ENCODE measurements at regions not wholly inside any gene's neighbourhood (a gene's known extent, or its start where the extent isn't known, plus 50 kb on each side); places are given as distances from the start of the nearest gene placed in this dataset.

DNA sequence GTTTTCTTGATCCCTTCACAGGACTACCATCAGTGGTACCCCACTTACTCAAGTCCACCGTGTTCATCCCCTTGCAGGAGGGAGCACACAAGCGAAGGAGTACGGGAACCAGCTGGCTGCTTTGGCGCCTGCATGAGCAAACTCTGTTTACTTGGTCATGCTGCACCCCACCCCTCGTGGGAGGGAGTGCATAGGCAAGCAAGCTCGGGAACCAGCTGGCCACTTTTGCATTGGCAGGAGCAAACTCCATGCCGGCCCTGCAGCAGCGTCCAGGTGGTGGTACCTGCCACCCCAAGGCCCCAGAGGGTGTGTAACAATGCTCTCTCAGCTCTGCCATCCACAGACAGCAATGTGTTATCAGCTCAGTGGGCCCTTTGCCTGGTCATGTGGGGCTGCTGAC lies 737.8 kb downstream of the FAM181B start:
- DNase-seq (ENCODE audit: low read depth in 2 of 3, low spot score in 2 of 3), result no peak

DNA sequence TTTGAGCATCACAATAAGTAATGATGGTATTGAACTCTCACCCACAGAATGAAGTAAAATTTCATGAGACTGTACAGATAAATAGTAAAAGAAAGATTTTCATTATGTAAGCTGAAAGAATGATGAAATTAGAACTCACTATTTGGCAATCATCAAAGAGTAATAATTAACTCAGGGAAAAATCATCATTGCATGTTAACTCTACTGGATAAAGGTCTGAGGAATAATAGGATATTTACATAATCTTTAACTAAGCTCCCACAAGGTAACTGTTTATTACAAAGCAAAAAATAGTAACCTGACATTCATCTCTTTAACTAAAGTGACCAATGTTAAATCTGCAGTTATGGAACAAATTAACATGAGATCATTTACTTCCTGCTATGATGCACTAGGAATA lies 739.9 kb downstream of the FAM181B start:
- DNase-seq (ENCODE audit: low read depth in 2 of 3, low spot score in 2 of 3), result no peak

DNA sequence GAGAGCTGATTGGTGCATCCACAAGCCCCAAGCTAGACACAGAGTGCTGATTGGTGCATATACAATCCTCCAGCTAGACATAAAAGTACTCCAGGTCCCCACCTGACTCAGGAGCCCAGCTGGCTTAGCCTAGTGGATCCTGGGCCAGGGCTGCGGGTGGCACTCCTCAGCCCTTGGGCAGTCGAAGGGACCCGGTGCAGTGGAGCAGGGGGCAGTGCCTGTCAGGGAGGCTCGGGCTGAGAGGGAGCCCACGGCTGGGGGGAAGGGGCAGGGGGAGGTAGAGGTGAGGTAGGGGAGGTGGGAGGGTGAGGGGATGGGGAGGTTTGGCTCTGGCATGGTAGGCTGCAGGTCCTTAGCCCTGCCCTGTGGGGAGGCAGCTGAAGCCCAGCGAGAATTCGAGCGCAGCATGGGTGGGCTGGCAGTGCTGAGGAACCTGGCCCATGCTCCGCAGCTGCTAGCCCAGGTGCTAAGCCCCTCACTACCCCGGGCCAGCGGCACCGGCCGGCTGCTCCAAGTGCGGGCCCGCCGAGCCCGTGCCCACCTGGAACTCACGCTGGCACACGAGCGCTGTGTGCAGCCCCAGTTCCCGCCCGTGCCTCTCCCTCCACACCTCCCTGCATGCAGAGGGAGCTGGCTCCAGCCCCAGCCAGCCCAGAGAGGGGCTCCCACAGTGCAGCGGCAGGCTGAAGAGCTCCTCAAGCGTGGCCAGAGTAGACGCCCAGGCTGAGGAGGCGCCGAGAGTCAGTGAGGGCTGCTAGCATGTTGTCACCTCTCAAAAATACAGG lies 742.8 kb downstream of the FAM181B start:
- no peak for DNase-seq (ENCODE audit: low read depth in 2 of 3, low spot score in 2 of 3)

DNA sequence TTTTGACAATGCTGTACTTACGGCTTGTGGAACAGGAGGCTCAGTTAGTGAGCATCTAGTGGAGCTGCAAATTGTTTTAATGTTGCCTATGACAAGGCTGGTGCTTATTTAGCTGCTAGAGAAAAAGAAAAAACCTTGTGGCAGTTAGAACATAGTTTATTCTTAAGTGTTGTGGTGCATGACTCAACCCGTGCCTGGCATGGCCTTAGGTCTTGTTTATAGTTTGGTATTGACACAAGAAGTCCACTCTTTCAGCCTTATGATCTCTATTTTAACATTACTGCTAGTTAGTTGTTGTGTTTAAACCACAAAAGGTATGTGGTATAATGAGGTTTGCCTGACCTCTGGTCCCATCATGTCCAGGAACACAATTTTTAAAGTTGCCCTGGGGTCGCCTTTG lies 744.6 kb downstream of the FAM181B start:
- no peak for DNase-seq (ENCODE audit: low read depth in 2 of 3, low spot score in 2 of 3)

DNA sequence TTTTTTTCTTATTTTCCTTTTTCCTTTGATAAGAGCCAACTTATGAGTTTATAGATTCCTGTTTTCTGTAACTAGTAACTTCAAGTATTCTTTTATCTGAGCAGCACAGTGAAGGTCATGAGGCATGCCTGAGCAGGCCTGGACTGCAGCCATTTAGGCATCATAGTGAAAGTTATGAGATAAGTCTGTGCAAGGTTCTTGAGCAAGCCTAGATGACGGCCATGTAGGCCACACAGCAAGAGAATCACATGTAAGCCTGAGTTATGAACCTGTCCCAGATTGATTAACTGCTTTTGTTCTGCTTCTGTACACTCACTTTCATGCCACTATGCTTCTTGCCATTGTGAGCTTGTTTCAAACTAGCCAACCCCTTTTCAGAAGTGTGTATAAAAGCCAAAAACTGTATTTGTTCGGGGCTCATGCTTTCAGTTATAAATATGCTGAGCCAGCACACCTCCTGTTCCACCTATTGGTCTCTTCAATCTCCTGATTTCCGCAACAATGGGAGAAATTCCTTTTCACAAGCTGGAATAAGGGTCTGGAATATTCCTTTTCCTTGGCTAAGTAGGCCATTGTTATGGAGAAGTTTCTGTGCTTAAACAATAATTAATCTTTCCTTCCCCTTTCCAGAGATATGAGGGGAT lies 745.7 kb downstream of the FAM181B start:
- no peak for DNase-seq (ENCODE audit: low read depth in 2 of 3, low spot score in 2 of 3)

DNA sequence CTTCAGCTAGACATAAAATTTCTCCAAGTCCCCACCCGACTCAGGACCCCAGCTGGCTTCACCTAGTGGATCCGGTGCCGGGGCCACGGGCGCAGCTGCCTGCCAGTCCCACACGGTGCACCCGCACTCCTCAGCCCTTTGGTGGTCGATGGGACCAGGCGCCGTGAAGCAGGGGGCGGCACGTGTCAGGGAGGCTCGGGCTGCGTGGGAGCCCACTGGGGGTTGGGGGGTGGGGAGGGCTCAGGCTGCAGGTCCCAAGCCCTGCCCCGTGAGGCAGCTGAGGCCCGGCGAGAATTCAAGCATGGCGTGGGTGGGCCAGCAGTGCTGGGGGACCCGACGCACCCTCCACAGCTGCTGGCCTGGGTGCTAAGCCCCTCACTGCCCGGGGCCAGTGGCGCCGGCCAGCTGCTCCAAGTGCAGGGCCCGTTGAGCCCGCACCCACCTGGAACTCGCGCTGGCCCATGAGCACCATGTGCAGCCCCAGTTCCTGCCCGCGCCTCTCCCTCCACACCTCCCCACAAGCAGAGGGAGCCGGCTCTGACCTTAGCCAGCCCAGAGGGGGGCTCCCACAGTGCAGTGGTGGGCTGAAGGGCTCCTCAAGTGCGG lies 747.0 kb downstream of the FAM181B start:
- no peak for DNase-seq (ENCODE audit: low read depth in 2 of 3, low spot score in 2 of 3)

DNA sequence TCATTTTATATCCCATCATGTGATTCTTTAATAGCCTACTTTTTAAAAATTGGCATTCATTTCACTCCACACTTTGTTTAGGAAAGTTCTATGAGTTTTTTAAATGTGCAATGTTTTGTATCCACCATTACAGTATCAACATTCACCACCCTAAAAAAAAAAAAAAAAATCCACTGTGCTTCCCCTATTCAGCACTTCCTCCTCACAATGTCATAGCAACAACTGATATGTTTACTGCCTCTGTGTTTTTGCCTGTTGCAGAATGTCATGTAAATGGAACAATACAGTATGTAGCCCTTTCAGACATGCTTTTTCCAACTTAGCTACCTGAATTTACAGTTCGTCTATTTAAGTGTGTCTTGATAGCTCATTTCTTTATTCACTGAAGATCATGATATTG lies 754.2 kb downstream of the FAM181B start:
- peak in 1 of 3 donors; percentile 48 for DNase-seq (ENCODE audit: low read depth in 2 of 3, low spot score in 2 of 3)

DNA sequence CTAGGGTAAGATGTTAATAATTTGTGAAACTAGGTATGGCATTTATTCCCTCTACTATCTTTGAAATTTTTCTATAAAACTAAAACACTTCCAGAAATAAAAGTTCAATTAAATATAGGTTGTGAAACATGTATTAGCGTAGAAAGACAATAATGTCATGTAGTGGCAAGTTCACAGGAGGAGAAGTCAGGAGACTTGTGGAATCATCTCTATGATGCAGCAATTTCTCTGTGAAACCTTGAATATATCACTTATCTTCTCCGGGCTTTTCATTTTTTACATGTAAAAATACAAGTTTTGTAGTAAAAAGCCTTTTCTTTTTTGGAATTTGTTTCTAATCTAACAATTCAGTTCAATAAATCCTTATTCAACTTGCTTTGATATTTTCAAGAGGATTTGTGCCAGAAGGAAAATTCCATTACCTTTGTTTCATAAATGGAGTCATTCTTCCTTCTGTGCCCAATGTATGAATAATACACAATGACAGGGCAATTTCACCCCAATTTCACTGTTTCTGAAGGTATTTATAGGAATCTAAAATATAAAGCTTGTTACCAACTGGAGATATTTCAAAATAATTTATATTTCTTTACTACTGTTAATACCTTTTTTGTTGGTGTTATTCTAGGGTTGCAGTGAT lies 758.3 kb downstream of the FAM181B start:
- DNase-seq (ENCODE audit: low read depth in 2 of 3, low spot score in 2 of 3), result no peak

DNA sequence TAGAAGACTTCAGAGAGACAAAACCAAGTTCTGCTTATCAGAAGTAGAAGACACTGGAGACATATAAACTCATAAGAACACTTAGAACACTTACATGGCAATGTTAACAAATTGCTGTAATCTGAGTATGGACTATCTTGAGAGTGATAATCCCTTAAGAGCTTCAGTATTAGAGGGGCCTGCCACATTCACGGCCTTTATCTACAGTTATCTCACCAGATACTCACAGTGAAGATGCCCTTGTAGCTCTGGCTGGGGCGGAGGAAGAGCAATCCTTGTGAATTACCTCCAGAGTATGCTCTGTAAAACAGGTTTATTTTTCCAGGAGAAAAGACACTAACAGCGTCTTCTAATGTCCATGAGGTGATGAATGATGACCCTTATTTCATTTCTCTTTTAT lies 762.8 kb downstream of the FAM181B start:
- no peak for DNase-seq (ENCODE audit: low read depth in 2 of 3, low spot score in 2 of 3)

DNA sequence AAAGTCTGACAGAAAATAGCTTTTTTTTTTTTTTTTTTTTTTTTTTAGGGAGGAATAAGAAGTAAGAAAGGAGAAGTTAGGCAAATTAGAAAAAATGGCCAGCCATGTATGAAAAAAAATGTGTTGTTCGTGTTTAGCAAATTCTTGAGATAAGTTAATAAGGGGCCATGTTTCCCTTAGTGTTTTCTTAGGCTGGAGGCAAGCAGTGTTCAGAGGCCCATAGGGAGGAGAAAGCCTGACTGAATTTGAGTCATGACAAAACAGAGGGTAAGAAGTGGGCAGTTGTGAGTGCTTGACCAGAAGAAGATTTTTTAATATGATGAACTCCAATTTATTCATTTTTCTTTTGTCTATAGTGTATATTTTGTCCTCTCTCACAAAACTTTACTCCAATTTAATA lies 766.4 kb downstream of the FAM181B start:
- DNase-seq (ENCODE audit: low read depth in 2 of 3, low spot score in 2 of 3), result peak in 1 of 3 donors; percentile 26

DNA sequence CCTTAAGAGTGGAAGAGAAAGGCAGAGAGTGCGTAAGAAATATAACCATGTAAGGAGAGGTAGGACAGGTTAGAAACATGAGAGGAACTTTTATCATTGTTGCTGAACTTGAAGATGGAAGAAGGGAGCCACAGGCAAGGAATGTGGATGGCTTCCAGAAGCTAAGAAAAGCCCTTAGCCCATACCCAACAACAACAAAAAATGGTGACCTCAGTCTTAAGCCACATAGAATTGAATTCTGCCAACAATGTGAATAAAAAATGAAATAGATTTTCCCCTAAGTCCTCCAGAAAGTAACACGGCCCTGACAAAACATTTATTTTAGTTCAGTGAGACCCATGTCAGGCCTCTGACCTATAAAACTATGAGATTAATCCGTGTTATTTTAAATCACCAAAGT lies 767.3 kb downstream of the FAM181B start:
- no peak for DNase-seq (ENCODE audit: low read depth in 2 of 3, low spot score in 2 of 3)

DNA sequence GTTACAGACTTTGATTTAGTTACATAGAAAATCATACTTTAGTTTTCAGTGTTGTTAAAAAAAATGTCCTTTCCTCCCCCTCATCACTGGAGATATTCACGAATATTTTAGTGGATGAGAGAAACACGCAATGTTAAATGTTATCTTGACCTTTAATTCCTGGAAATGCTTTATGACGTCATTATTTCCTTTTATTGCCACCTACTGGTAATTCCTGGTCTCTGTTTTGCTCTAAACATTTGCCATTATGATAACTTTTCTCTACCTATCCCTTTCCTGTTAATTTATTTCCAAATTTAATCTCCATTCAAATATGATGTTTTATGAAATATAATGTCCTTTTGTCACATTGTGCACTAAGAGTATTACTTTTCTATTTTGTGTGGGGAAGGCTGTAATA lies 770.6 kb downstream of the FAM181B start:
- DNase-seq (ENCODE audit: low read depth in 2 of 3, low spot score in 2 of 3), result no peak

DNA sequence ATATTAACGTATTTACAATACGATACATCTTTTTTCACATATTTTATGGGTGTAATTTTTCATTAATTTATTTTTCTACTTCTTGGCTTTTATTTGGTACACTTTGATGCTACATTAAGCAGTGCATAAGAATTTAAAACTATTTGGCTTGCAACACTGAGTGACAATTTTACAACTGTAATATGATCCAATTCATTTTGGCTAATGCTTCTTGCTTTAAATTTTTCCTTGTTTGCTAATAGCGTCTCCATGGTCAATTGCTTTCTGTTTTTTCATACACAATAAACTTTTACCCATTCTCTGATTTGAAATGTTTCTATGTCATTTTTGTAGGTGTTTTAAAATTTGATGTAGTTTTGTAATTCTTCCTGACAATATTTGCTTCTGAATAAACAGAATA lies 773.2 kb downstream of the FAM181B start:
- no peak for DNase-seq (ENCODE audit: low read depth in 2 of 3, low spot score in 2 of 3)

DNA sequence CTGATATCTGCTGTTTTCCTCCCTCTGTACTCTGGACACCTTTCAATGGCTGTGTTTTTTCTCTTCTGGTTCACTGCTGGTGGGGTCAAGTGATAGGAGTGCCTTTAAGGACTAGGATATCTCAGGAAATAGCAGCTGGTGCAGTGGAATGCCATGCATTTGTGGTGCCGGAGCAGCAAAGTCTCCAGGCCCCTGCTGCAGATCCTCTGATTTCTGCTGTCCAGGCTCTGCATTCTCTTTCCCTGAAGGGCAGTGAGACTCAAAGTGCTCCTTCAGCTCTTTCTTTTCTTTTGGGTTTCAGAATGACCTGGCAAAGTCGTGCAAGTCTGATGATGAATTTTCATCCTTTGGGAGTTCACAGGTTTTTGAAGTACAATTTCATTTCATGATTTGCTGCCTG lies 774.3 kb downstream of the FAM181B start:
- no peak for DNase-seq (ENCODE audit: low read depth in 2 of 3, low spot score in 2 of 3)

DNA sequence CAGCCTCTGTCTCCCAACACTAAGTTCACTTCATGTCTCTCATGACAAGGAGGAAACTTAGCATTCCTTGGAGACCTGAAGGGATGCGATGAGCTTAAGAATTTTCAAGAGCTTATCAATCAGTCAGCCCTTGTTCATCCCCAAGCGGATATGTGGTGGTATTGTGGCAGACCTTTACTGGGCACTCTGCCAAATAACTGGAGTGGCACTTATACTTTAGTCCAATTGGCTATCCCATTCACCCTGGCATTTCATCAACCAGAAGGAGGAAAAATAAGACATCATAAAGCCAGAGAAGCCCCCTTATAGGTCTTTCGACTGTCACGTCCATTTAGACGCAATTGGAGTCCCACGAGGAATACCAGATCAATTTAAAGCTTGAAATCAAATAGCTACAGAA lies 779.4 kb downstream of the FAM181B start:
- peak in 1 of 3 donors; percentile 13 for DNase-seq (ENCODE audit: low read depth in 2 of 3, low spot score in 2 of 3)

DNA sequence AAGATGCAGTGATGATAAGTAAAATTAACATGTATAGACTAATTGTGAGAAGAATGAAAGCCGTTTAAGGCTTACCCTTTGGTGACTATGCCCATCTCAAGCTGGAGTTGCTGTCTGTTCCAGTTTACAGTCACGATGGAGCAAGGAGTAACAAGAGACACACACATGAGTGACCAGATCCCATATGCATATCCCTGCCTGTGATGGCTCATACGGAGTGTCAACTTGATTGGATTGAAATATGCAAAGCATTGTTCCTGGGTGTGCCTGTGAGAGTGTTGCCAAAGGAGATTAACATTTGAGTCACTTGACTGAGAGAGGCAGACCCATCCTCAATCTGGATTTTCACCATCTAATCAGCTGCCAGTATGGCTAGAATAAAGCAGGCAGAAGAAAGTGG lies 786.8 kb downstream of the FAM181B start:
- no peak for DNase-seq (ENCODE audit: low read depth in 2 of 3, low spot score in 2 of 3)

DNA sequence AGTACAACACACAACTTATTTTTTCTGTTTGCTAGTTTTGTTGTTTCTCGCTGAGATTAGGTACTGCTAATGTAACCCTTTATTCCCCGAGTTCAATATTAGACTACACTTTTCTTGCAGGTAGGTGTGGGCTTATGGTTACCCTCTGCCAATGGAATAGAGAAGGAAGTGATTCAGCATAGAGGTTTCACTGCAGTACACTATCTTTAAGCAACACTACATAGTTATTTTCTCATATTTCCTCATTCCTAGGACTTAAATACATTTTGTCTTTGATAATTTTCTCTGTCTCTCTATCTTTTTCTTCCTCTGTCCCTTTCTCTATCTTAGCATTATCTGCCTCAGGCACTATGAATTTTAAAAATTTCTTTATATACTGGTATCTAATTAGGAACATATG lies 791.0 kb downstream of the FAM181B start:
- peak in 1 of 3 donors; percentile 27 for DNase-seq (ENCODE audit: low read depth in 2 of 3, low spot score in 2 of 3)

DNA sequence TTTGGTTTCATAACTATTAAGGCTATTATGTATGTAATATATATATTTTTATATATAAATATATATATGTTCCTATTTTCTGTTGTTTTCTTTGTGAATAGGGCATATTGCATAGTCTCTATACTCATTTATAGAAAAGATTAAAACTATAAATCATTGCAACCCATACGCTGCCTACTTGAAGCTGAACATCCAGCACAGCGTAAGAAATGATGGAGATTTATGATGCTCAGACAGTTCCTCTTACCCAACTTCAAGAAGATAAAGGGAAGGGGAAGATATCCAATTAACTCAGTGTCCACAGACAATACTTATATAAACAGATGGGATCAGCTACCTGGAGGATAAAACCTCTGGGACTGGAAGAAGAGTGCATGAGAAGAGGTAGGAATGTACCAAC lies 791.7 kb downstream of the FAM181B start:
- DNase-seq (ENCODE audit: low read depth in 2 of 3, low spot score in 2 of 3), result no peak

DNA sequence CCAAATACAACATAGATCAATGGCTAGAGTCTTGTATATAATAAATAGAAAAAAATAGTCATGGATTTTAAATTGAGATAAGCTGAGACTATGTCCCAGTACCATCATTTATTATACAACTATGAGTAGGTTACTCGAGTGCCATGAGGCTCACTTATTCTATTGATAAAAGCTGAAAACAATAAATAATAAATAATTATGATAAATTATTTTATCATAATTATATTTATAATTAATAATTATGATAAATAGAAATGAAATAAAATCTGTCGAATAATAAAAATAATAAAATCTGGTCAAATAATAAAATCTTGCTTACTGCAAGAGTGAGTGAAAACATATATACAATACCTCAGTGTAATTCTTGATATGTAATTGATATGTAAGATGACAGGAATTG lies 801.4 kb downstream of the FAM181B start:
- no peak for DNase-seq (ENCODE audit: low read depth in 2 of 3, low spot score in 2 of 3)

DNA sequence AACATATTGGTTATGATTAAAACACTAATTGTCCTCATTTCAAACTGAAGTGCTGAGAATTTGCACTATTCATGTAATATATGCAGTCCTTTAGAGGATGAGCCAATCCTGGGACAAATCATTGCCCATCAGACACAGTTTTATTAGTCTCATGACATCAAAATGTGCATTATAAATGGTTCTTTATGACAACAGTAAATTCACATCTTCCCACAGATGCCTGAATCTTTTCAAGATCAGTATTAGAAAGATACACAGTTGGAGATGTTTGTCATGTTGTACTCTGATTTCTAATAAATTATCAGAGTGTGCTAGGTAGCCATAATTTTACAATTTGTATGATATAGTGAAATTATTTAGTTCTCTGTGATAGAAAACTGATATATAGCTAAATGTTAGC lies 813.5 kb downstream of the FAM181B start:
- DNase-seq (ENCODE audit: low read depth in 2 of 3, low spot score in 2 of 3), result no peak

DNA sequence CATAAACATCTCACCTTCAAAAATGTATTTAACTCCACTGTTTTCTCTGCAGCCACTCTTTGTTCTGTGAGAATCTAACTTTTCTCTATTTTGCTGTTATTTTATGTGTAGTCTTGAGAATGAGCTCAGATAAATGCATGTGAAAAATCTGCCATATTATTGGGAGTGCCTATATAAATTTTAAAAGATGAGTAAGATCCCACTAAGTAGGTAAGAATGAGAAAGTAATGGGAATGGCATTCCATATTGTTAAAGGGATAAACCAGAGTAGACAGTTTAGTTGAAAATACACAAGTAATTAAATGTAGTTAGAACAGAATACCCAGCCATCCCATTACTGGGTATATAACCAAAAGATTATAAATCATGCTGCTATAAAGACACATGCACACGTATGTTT lies 817.2 kb downstream of the FAM181B start:
- no peak for DNase-seq (ENCODE audit: low read depth in 2 of 3, low spot score in 2 of 3)

DNA sequence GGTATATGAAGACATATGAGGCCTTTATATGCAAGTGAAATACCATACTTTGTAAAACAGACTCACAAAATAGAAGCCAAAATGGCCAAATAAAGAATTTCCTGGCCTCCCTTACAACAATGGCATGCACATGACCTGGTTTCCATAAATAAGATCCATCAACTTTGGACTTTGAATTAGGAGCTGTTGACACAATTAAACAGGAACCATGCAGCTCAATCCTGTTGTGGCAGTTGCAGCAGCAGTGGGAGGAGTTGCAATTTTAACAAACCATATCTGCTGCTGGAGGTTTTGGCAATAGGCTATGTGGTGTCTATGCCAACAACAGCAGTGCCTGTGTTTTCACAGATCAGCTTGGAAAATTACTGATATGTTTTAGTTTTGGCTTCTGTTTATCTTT lies 818.6 kb downstream of the FAM181B start:
- no peak for DNase-seq (ENCODE audit: low read depth in 2 of 3, low spot score in 2 of 3)

Measured in hematopoietic multipotent progenitor cell (in vitro differentiated cells).